H4 (cell line): ENCODE measurements at regions not wholly inside any gene's neighbourhood (a gene's known extent, or its start where the extent isn't known, plus 50 kb on each side); places are given as distances from the start of the nearest gene placed in this dataset.

Source experiments
- DNase-seq: peaks from one replicate; pipeline ENCODE4 v3.0.0-alpha.2; 2015; ENCODE audit warnings: low spot score

- DNase-seq, result no peak
Observed at GRCh38 chr14:65794674-65795279, 382.2 kb downstream of the FUT8 start.

GRCh38 chr14:65798216-65798615 lies 385.7 kb downstream of the FUT8 start:
- no peak for DNase-seq

- DNase-seq, result no peak
Observed at GRCh38 chr14:65800694-65801093, 388.2 kb downstream of the FUT8 start.

GRCh38 chr14:65802196-65802595 lies 389.7 kb downstream of the FUT8 start:
- DNase-seq, result no peak

GRCh38 chr14:65803885-65804284 lies 391.4 kb downstream of the FUT8 start:
- DNase-seq, result no peak

GRCh38 chr14:65804439-65805112 lies 392.0 kb downstream of the FUT8 start:
- no peak for DNase-seq

- no peak for DNase-seq
Observed at GRCh38 chr14:65805113-65805473, 392.6 kb downstream of the FUT8 start.

- no peak for DNase-seq
Observed at GRCh38 chr14:65808390-65808789, 395.9 kb downstream of the FUT8 start.

GRCh38 chr14:65810322-65810721 lies 397.8 kb downstream of the FUT8 start:
- no peak for DNase-seq

GRCh38 chr14:65813760-65814384 lies 401.3 kb downstream of the FUT8 start:
- no peak for DNase-seq

GRCh38 chr14:65815127-65815526 lies 402.6 kb downstream of the FUT8 start:
- no peak for DNase-seq

GRCh38 chr14:65817011-65817410 lies 404.5 kb downstream of the FUT8 start:
- DNase-seq, result no peak

- no peak for DNase-seq
Observed at GRCh38 chr14:65819569-65819968, 407.0 kb downstream of the FUT8 start.

- DNase-seq, result no peak
Observed at GRCh38 chr14:65821224-65821753, 408.8 kb downstream of the FUT8 start.

GRCh38 chr14:65824285-65824977 lies 411.9 kb downstream of the FUT8 start:
- DNase-seq, result peak; percentile 71

GRCh38 chr14:65824978-65825299 lies 412.4 kb downstream of the FUT8 start:
- no peak for DNase-seq

- DNase-seq, result no peak
Observed at GRCh38 chr14:65826946-65827345, 414.4 kb downstream of the FUT8 start.

- DNase-seq, result no peak
Observed at GRCh38 chr14:65827520-65827919, 415.0 kb downstream of the FUT8 start.

GRCh38 chr14:65828396-65828795 lies 415.9 kb downstream of the FUT8 start:
- no peak for DNase-seq

- no peak for DNase-seq
Observed at GRCh38 chr14:65832431-65833266, 420.1 kb downstream of the FUT8 start.

- no peak for DNase-seq
Observed at GRCh38 chr14:65833267-65833880, 420.8 kb downstream of the FUT8 start.
